K562 (cell line): ENCODE measurements at regions not wholly inside any gene's neighbourhood (a gene's known extent, or its start where the extent isn't known, plus 50 kb on each side); places are given as distances from the start of the nearest gene placed in this dataset.

ENCODE experiments used
- BHLHE40 ChIP-seq: IDR thresholded peaks from 2 replicates; pipeline ENCODE4 v1.6.1; 2011; ENCODE audit warnings: low read length, improper control_type of control experiment
- CHCHD3 ChIP-seq: fragments of 250-450 bp; sonication (Bioruptor Pico); IDR thresholded peaks from 2 replicates; pipeline ENCODE4 v2.1.2; 2022; ENCODE audit warnings: mild to moderate bottlenecking
- CREB1 ChIP-seq, 2 experiments: sonication (generic) in 1 of 2; formaldehyde crosslinking in 1 of 2; IDR thresholded peaks; 2 replicates each; pipeline versions ENCODE4 v1.6.1 to v1.8.0; 2012 to 2022; ENCODE audit warnings: inconsistent platforms in 1 of 2, mild to moderate bottlenecking in 1 of 2, missing genetic modification reagents in 1 of 2, moderate library complexity in 1 of 2
- DIDO1 ChIP-seq: fragments of 450-650 bp; IDR thresholded peaks from 2 replicates; pipeline ENCODE4 v1.6.1; 2016; ENCODE audit warnings: low read depth, missing biosample characterization, missing genetic modification characterization
- DNMT1 ChIP-seq: fragments of 450-650 bp; IDR thresholded peaks from 2 replicates; pipeline ENCODE4 v1.6.1; 2016; ENCODE audit warnings: antibody characterized with exemption, mild to moderate bottlenecking
- NFRKB ChIP-seq: fragments of 450-650 bp; IDR thresholded peaks from 2 replicates; pipeline ENCODE4 v1.6.1; 2016; ENCODE audit warnings: low read depth
- PCBP2 ChIP-seq: fragments of 200-400 bp; formaldehyde crosslinking; IDR thresholded peaks from 2 replicates; pipeline ENCODE4 v1.6.1; 2018; ENCODE audit warnings: low read length, low read depth, mild to moderate bottlenecking, moderate library complexity; ENCODE audit not compliant: poor library complexity, severe bottlenecking
- TAF15 ChIP-seq: fragments of 200-400 bp; formaldehyde crosslinking; IDR thresholded peaks from 2 replicates; pipeline ENCODE4 v1.6.1; 2017; ENCODE audit warnings: mild to moderate bottlenecking, low read depth, low read length, moderate library complexity
- TOE1 ChIP-seq, 2 experiments: fragments of 450-650 bp in 1 of 2; sonication (generic) in 1 of 2; formaldehyde crosslinking in 1 of 2; IDR thresholded peaks; 2 replicates each; pipeline versions ENCODE4 v1.7.1 to v1.8.0; 2016 to 2022; ENCODE audit warnings: borderline replicate concordance in 2 of 2, mild to moderate bottlenecking in 2 of 2, antibody characterized with exemption in 1 of 2, inconsistent platforms in 1 of 2, low read depth in 1 of 2, missing genetic modification reagents in 1 of 2, moderate library complexity in 1 of 2
- ZNF668 ChIP-seq: fragments of 250-450 bp; sonication (Bioruptor Pico); IDR thresholded peaks from 2 replicates; pipeline ENCODE4 v1.8.0; 2022; ENCODE audit warnings: mild to moderate bottlenecking, inconsistent platforms
- ZNF707 ChIP-seq: fragments of 250-450 bp; sonication (Bioruptor Pico); conservative IDR thresholded peaks from 2 replicates; pipeline ENCODE4 v1.8.0; 2022; ENCODE audit warnings: inconsistent platforms, mild to moderate bottlenecking, moderate library complexity
- ZNF77 ChIP-seq: fragments of 250-450 bp; sonication (Bioruptor Pico); IDR thresholded peaks from 2 replicates; pipeline ENCODE4 v1.5.0; 2020
- TF ChIP-seq, protein P1 (sequence below): sonication (generic); IDR thresholded peaks from 2 replicates; pipeline ENCODE4 v1.6.1; 2016
- TF ChIP-seq, protein P2 (sequence below), 2 experiments: IDR thresholded peaks; 2 replicates each; pipeline ENCODE4 v1.6.1; 2012; ENCODE audit warnings: improper control_type of control experiment in 2 of 2, low read depth in 2 of 2, low read length in 2 of 2, borderline replicate concordance in 1 of 2
- TF ChIP-seq, protein P3 (sequence below): fragments of 450-650 bp; IDR thresholded peaks from 2 replicates; pipeline ENCODE4 v1.6.1; 2018; ENCODE audit warnings: mild to moderate bottlenecking, low read depth; ENCODE audit not compliant: partially characterized antibody
- TF ChIP-seq, protein P4 (sequence below): fragments of 450-650 bp; formaldehyde crosslinking; IDR thresholded peaks from 2 replicates; pipeline ENCODE4 v1.4.0; 2022; ENCODE audit warnings: mild to moderate bottlenecking, moderate library complexity
- TF ChIP-seq, protein P5 (sequence below): sonication (generic); formaldehyde crosslinking; IDR thresholded peaks from 2 replicates; pipeline ENCODE4 v1.8.0; 2022; ENCODE audit warnings: missing genetic modification reagents, mild to moderate bottlenecking, moderate library complexity, borderline replicate concordance
- TF ChIP-seq, protein P6 (sequence below), 2 experiments: fragments of 200-800 bp in 1 of 2; sonication (Bioruptor generic) in 1 of 2; sonication (generic) in 1 of 2; formaldehyde crosslinking in 1 of 2; IDR thresholded peaks in 1 of 2; conservative IDR thresholded peaks in 1 of 2; 2 replicates each; pipeline versions ENCODE4 v1.5.0 to v1.6.1; 2016 to 2020; ENCODE audit warnings: missing compliant biosample characterization in 1 of 2, missing genetic modification characterization in 1 of 2, missing genetic modification reagents in 1 of 2

DNA sequence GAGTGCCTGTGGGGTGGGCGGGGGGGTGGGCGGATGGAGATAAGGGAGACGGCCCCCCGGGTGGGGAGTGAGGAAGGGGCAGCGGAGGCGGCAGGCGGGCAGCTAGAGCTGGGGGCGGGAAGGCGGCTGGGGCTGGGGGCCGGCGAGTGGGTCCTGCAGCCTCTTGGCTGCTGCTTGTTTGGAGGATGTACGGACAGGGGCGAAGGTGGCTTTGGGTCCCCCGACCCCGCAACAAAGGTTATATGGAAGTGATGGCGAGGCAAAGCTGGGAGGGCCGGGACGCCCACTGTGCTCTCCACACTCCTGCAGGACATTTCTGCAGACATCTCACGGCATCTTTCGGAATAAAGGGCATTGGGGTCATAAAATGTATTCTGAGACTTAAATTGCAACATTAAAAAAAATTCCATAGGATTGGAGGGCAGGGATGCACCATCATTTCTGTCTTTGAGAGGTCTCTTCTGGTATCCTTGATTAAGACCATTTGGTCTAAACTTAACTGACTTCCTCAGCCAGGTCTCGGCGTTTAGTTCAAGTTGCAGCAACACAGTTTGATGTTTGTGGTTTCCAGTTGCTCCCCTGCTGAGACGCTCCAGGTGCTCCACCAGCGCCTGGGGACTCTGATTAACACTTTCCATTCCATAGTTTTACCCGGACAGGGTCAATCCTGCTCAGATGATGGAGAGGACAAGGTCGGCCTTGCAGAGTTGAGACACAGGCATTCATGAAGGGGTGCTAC, 101.6 kb upstream of the SSBP2 start (continued):
- TF ChIP-seq TOE1 (IDR thresholded peaks at IDR 0.05; ENCODE audit: borderline replicate concordance) (no peak), TOE1 (CRISPR knock-in tag; IDR thresholded peaks at IDR 0.05; ENCODE audit: borderline replicate concordance, low read depth) (no peak), CREB1 (IDR thresholded peaks at IDR 0.05) (no peak), CREB1 (CRISPR knock-in tag; IDR thresholded peaks at IDR 0.05) (no peak), NFRKB (no peak), TAF15 (no peak), DNMT1 (no peak), PCBP2 (no peak), ZNF668 (CRISPR knock-in tag) (no peak), DIDO1 (tag) (no peak), BHLHE40 (no peak), CHCHD3 (CRISPR knock-in tag) (no peak), ZNF707 (CRISPR knock-in tag) (no peak), ZNF77 (CRISPR knock-in tag) (no peak)
- TF ChIP-seq, protein P1, sequence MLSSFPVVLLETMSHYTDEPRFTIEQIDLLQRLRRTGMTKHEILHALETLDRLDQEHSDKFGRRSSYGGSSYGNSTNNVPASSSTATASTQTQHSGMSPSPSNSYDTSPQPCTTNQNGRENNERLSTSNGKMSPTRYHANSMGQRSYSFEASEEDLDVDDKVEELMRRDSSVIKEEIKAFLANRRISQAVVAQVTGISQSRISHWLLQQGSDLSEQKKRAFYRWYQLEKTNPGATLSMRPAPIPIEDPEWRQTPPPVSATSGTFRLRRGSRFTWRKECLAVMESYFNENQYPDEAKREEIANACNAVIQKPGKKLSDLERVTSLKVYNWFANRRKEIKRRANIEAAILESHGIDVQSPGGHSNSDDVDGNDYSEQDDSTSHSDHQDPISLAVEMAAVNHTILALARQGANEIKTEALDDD, result peak; percentile 72
- TF ChIP-seq, protein P2, sequence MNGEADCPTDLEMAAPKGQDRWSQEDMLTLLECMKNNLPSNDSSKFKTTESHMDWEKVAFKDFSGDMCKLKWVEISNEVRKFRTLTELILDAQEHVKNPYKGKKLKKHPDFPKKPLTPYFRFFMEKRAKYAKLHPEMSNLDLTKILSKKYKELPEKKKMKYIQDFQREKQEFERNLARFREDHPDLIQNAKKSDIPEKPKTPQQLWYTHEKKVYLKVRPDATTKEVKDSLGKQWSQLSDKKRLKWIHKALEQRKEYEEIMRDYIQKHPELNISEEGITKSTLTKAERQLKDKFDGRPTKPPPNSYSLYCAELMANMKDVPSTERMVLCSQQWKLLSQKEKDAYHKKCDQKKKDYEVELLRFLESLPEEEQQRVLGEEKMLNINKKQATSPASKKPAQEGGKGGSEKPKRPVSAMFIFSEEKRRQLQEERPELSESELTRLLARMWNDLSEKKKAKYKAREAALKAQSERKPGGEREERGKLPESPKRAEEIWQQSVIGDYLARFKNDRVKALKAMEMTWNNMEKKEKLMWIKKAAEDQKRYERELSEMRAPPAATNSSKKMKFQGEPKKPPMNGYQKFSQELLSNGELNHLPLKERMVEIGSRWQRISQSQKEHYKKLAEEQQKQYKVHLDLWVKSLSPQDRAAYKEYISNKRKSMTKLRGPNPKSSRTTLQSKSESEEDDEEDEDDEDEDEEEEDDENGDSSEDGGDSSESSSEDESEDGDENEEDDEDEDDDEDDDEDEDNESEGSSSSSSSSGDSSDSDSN (IDR thresholded peaks at IDR 0.05; ENCODE audit: borderline replicate concordance in 1 of 2, low read depth in 2 of 2, low read length in 2 of 2), result no peak
- TF ChIP-seq, protein P3, sequence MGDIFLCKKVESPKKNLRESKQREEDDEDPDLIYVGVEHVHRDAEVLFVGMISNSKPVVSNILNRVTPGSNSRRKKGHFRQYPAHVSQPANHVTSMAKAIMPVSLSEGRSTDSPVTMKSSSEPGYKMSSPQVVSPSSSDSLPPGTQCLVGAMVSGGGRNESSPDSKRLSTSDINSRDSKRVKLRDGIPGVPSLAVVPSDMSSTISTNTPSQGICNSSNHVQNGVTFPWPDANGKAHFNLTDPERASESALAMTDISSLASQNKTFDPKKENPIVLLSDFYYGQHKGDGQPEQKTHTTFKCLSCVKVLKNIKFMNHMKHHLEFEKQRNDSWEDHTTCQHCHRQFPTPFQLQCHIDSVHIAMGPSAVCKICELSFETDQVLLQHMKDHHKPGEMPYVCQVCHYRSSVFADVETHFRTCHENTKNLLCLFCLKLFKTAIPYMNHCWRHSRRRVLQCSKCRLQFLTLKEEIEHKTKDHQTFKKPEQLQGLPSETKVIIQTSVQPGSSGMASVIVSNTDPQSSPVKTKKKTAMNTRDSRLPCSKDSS, result no peak
- TF ChIP-seq, protein P4, sequence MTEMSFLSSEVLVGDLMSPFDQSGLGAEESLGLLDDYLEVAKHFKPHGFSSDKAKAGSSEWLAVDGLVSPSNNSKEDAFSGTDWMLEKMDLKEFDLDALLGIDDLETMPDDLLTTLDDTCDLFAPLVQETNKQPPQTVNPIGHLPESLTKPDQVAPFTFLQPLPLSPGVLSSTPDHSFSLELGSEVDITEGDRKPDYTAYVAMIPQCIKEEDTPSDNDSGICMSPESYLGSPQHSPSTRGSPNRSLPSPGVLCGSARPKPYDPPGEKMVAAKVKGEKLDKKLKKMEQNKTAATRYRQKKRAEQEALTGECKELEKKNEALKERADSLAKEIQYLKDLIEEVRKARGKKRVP, result 0 out of 2 replicates have a peak, but pooled peaks have one; percentile 28
- TF ChIP-seq, protein P5, sequence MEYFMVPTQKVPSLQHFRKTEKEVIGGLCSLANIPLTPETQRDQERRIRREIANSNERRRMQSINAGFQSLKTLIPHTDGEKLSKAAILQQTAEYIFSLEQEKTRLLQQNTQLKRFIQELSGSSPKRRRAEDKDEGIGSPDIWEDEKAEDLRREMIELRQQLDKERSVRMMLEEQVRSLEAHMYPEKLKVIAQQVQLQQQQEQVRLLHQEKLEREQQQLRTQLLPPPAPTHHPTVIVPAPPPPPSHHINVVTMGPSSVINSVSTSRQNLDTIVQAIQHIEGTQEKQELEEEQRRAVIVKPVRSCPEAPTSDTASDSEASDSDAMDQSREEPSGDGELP (CRISPR knock-in tag), result peak; percentile 45; the same call in 1 of the 2 replicates
- TF ChIP-seq, protein P6, sequence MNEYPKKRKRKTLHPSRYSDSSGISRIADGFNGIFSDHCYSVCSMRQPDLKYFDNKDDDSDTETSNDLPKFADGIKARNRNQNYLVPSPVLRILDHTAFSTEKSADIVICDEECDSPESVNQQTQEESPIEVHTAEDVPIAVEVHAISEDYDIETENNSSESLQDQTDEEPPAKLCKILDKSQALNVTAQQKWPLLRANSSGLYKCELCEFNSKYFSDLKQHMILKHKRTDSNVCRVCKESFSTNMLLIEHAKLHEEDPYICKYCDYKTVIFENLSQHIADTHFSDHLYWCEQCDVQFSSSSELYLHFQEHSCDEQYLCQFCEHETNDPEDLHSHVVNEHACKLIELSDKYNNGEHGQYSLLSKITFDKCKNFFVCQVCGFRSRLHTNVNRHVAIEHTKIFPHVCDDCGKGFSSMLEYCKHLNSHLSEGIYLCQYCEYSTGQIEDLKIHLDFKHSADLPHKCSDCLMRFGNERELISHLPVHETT (CRISPR knock-in tag; conservative IDR thresholded peaks at IDR 0.05 in 1 of 2, IDR thresholded peaks at IDR 0.05 in 1 of 2), result no peak
